ENCODE measurements at regions not wholly inside any gene's neighbourhood (a gene's known extent, or its start where the extent isn't known, plus 50 kb on each side); places are given as distances from the start of the nearest gene placed in this dataset.
"Not testable (repeated sequence)": the region's sequence is repeated elsewhere in the genome, so short reads cannot be mapped to it uniquely, and the experiment has no call there.

DNA sequence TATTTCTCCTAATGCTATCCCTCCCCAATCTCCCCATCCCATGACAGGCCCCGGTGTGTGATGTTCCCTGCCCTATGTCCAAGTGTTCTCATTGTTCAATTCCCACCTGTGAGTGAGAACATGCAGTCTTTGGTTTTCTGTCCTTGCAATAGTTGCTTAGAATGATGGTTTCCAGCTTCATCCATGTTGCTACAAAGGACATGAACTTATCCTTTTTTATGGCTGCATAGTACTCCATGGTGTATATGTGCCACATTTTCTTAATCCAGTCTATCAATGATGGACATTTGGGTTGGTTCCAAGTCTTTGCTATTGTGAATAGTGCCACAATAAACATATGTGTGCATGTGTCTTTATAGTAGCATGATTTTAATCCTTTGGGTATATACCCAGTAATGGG lies 51.3 kb upstream of the RIOK2 start:
- DNase-seq, result not testable (repeated sequence)

DNA sequence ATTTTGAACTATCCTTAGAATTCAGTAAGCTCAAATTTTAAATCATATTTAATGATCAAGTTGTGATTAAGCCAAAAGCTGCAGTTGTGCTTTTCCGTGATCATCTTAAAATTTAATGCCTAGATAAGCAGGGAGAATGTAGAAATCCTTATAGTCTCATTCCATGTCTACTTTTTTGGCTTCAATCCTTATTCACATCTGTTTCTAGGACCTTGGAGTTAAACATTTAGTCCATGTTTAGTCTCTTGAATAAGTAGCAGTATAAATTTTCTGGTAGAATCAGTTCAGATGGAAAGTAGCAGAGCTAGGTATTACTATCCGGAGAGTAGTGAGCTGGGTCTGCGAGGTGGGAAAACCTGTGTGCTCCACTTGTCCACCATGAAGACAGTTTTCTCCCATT lies 59.3 kb upstream of the RIOK2 start:
- no peak for DNase-seq

DNA sequence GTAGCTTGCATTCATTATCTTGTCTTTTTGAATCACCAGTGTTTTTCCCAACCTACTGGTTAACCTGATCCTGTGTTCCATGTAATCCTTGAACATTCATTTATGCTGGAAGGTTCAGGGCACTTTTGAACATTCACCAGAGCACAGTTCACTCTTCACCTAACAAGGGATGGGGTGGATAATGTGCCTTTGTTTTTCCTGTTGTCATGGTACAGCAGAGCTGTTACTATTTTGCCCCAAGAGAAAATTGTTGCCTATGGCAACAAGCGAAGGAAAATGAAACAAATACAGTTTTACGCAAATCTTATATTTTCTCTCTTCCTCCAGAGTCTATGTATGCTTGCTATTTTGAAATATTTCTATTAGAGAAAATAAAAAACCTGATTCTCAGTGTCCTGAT lies 60.3 kb upstream of the RIOK2 start:
- DNase-seq, result no peak

DNA sequence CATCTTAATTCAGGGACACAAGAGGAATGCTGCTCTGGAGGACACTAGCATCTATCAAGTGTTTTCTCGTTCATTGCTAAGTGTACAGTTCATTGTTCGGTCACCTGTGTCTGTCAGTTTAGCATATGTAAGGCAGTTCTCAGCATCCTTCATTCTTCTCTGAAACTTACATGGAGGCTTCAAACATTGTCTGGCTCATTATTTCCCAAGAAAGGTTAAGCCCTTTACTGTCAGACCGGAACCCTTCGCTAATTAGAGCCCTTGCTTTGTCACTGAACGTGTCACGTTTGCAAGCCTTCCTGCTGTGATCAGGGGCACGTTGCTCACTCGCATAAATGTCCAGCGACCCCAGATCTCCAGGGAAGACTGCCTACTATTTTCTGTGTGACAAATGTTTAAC lies 62.3 kb upstream of the RIOK2 start:
- DNase-seq, result no peak

DNA sequence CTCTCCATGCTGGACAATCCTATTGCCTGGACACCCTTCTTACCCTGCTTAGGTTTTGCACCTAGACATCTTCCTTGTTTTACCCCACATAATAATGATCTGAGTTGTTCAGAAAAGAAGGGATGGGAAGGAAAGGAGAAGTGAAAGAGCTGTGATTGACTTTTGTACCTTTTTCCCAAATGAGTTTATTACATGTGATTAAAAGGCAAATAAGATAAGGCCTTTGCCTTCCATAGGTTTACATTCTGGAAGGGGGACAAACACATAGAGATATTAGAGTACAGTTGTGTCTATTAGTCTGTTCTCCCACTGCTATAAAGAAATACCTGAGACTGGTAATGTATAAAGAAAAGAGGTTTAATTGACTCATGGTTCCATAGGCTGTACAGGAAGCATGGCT lies 67.1 kb upstream of the RIOK2 start:
- DNase-seq, result no peak

DNA sequence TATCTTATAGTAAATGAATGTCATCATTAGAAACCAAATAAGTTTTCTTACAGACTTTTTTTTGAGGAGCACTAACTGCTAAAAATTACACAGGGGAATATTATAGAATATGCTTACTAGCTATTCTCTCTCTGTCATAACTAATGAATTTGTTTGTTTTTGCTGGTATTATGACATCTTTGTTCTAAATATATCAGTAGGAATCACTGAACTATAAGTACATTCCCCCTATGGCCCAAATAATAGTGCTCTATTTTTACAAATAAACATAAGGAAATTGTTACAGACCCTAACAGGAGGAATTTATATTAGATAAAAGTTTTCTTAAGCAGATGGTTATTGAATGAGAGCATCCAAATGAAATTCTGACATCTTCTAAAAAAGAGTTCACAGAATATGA lies 83.0 kb upstream of the RIOK2 start:
- DNase-seq, result no peak

DNA sequence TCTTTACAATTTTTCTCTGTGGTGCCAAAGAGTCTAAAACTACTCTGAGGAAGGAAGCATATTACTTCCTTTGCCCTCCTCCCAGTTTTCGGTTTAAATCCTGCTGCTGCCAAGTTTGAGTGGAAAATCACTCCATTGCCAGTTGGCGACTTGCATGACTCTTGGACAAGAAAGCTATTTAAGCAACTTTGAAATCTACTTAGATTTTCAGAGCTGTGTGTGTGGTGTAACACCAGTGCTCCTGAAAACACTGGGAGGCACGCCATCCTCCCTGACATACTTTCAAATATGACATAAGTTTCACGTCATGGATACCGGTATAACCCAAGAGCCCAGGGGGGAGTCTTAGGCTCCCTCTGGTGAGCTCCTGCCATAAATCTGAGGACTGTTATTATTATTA lies 83.5 kb upstream of the RIOK2 start:
- DNase-seq, result no peak

DNA sequence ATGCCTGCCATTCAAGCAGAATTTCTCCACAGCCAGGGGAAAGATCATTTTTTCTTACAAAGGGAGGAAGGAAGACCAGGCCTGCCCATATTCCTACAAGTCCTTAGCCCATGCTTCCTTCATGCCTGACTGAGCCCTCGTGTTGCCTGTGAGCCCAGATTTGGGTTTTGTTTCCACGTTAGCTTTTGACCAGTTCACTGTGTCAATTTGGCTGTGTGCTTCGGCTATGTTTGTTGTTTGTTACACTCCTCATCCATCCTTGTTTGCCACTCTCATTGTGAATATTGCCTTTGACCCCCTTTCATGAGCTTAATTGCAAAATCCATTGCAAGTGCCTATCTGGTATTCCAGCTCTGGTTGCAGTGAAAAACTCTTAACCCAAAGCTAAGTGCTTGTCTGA lies 84.7 kb upstream of the RIOK2 start:
- no peak for DNase-seq

DNA sequence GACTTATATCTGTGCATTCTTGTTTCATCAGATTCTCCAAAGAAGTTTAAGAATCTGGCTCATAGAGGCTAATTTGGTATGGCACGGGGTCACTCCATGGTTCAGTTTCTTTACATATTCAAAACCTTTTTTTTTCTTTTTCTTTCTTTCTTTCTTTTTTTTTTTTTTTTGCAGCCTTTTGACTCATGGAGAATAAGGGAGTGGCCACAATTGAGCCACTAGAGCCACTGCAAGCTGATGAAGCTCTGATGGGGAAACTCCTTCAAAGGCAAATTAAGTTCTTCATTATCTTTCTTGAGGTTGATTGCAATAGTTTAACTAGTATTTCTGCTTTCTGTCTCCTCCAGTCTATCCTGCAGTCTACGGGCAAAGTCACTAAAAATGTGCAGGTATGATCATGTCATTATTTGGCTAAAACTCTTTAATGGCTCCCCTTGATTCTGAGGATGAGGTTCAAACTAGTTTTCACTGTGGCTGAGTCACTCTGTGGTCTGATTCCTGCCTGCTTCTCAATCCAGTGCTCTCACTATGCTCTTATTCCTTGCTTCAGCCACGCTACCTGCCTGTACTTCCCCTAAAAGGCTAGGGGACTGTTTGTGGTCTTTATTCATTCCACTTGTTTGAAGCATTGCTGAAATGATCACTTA lies 93.5 kb upstream of the RIOK2 start:
- DNase-seq, result no peak

DNA sequence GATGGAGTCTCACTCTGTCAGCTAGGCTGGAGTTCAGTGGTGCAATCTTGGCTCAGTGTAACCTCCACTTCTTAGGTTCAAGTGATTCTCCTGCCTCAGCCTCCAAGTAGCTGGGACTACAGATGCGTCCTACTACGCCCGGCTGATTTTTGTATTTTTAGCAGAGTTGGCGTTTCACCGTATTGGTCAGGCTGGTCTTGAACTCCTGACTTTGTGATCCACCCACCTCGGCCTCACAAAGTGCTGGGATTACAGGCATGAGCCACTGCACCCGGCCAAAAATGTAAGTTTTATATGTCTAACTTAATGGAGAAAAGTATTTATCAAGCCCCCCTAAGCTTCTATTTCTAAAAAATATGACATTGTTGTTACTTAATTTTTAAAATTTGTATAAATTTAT lies 98.2 kb upstream of the RIOK2 start:
- no peak for DNase-seq

DNA sequence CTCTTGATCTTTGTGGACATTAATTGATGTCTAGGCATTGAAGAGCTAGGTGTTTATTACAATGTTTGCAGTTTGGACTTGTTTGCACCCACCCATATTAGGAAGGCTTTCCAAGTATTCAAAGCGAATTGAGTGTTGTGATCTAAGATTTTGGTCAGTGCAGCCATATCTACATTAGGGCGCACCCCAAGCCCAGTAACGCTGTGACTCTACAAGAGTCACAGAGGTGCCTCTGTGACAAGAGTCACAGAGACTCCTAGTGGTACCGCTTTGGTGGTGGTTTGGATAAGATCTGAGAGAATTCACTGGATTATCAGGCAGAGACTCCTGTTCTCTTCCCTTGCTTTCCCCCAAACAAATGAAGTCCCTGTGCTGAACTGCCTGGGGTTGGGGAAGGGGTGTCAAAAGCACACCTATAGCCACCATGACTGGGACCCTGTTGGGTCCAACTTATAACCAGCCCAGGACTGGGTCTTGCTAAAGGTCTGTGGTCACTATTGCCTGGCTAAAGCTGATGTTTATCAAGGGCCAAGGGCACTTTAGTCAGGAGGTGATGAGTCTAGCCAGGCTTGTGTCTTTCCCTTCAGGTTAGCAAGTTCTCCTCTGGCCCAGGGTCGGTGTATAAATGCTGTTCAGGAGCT lies 114.1 kb upstream of the RIOK2 start:
- DNase-seq, result peak; percentile 34

DNA sequence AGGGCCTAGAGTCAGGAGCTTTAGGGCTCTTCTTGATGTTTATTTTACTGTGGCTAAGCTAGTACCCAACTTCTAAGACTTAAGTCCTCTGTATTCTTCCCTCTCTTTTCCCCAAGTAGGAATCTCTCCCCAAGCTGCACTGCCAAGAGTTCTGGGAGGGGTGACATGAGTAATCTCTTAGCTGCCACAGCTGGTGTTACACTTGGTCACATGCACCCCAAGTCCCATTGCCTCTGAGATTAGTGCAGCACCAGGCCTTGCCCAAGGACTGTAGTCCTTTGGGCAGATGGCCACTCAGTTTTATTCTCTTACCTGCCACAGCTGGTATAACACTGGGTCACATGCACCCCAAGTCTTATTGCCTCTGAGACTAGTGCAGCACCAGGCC lies 114.7 kb upstream of the RIOK2 start:
- peak; percentile 0 for DNase-seq

DNA sequence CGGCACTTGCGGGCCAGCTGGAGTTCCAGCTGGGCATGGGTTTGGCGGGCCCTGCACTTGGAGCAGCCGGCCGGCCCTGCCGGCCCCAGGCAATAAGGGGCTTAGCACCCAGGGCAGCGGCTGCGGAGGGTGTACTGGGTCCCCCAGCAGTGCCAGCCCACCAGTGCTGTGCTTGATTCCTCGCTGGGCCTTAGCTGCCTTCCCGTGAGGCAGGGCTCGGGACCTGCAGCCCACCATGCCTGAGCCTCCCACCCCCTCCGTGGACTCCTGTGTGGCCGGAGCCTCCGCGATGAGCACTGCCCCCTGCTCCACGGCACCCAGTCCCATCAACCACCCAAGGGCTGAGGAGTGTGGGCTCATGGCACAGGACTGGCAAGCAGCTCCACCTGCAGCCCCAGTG lies 118.1 kb upstream of the RIOK2 start:
- not testable (repeated sequence) for DNase-seq

DNA sequence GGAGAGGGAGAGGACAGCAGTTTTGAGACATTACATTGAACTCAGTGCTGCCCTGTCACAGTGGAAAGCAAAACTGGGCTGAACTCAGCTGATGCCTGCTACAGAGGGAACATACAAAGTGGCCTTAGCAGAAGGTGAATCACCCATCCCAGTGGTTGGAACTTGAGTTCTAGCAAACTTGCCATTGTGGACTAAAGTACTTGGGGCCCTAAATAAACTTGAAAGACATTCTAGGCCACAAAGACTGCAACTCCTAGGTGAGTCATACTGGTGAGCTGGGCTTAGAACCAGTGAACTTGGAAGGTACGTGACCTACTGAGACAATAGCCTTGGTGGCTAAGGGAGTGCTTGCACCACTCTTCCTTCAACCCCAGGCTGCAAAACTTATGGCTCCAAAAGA lies 155.7 kb upstream of the RIOK2 start:
- DNase-seq, result no peak

DNA sequence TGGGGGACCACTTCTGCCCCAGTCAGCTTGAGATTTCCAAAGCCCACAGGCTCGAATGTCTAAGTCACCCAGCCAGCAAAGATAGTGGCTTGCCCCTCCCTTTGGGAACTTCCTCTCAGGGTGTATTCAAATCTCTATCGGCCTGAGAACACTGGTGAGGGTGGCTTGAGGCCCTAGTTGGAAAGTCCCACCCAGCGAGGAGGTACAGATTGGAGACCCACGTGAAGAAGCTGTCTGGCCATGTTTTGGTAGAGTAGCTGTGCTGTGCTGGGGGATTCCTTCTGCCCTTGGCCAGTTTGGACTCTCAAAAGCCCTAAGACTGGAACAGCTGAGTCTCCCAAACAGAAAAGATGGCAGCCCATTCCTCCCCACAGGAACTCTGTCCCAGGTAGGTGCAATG lies 172.7 kb upstream of the RIOK2 start:
- no peak for DNase-seq

DNA sequence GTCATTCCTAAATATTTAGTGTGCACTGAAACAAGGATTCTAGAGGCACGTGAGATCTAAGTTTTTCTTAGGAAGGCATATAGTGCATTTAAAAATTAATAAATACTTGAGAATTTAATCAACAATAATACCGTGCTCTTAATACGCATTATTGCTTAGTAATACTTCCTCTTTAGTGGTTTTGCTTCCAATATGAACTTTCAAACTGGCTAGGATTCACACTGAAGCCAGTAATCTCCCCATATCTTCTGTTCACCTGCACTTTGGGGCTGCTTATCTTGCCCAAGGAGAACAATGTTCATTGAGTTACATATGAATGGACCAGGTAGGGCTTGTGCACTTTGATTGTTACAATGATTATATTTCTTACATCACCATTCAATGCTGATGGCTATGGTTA lies 180.5 kb upstream of the RIOK2 start:
- no peak for DNase-seq

DNA sequence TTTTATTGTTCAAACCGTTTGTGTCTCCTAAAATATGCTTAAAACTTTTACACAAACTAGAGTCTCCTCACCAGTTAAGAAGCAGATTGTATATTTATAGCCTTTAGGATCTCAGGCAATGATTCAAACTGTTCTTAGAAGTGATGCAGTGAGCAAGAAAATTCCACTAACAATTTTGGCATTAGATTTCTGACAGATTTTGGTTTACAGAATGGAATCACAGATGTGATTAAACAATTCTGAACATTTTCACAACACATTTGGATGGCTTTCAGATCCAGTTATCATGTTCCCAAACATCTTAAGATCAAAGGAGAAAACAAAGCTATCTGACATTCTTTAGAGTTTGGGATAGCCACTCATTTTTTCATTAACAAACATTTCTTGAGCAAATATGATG lies 181.7 kb upstream of the RIOK2 start:
- no peak for DNase-seq

DNA sequence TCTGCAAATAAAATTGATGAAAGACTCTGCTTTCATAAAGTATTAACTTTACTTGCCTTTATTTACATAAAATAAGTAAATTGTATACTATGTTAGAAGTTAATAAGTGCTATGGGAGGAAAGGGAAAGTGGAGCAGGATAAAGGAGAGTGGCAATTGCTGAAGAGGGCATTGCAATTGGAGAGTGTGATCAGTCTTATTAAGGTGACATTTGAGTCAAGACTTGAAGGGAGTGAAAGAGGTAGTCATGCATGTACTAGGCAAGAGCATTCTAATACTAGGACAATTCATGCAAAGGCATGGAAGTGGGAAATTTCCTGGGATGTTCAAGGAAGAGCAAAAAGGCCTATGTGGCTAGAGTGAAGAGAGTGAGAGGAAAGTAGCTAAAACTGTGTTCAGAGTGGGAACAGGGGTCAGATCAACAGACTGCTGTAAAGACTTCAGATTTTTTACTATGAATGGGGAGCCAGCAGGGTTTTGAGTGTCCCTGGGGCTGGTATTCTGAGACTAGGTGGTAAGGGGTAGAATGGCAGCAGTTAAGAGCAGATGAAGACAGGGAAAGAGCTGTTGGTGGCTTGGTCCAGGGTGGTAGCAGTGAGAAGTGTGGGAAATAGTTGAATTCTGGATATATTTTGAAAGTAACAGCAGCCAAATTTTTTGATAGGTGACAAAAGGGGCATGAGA lies 182.3 kb upstream of the RIOK2 start:
- no peak for DNase-seq

DNA sequence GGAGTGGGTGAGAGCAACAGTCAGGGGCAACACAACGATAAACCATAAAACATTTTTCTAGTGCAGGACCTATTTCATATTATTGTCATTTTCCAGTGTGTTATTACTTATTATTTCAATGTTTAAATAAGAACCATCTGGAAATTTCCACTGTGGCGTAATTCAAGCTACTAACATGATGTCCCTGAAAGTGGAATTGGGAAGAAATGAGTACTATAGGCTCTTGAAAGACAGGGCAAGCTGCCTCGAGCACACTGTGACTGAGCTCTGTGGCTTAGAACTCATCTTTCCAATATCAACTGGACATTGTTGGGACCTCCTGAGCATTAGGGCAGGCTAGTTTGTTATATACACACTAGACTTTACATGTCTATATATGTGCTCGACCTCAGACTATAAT lies 182.9 kb upstream of the RIOK2 start:
- no peak for DNase-seq

DNA sequence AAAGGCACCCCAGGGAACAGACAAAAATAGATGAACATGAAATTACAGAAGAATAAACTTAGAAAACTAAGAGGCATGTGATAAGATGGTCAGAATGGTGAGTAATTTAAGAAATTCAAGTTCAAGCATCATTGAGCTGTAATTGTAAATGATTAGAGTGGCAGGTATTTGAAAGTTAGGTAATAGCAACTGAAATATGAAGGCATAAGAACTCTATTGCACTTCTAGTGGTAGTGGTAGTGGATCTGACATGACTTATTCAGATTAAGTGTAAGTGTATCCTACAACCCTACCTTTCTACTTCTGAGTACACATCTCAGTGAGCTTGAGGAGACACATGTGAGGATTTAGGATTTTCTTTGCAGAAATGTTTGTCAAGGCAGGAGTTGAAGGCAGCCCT lies 192.9 kb upstream of the RIOK2 start:
- no peak for DNase-seq

DNA sequence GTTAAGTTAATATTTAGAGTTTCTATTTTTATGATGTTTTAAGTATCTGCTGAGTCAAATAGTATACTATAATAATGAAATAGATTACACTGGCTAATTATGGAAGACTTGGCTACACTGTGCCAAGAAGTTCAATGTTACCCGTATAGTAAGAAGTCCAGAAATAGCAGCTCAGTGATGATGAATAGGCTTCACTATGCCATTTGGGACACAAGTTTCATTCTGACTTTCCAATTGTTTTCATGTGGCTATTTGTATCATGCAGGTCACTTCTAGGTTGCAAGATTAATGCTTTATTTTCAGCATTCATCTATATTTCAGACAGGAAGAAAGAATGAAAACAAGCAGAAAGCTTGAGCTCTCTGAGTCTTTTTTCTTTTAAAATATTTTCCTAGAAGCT lies 194.5 kb upstream of the RIOK2 start:
- no peak for DNase-seq

DNA sequence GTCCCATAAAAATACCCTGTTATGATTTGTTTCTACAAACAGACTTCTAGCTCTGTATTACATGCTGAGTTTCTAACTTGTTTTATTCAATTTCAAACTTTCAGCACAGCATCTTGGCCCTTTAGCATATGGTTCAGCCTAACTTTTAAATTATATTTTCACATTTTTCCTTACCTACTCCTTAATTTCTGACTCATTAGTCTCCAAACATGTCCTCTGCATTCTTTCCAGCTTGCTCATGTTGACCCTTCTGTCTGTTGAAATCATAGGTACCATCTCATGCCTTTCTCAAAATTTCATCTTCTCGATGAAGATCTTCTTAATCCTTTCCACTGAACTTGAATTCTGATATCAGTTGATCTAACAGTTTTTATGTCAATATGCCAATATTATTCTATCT lies 200.9 kb upstream of the RIOK2 start:
- DNase-seq, result peak; percentile 25

DNA sequence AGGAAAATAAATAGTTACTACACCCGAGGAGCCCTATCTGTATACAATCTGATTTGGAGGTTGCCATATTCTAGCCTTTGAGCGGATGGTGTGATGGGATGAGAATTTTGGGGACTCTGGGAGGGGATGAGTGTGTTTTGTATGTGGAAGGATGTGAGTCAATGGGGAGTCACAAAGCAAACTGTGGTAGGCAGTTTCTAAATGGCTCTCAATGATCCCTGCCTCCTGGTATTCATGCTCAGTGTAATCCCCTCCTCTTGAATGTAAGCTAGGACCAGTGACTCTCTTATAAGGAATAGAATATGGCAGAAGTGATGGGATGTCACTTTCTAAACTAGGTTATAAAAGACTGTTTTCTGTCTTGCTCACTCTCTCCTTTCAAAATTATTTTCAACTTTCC lies 205.7 kb upstream of the RIOK2 start:
- peak; percentile 2 for DNase-seq

DNA sequence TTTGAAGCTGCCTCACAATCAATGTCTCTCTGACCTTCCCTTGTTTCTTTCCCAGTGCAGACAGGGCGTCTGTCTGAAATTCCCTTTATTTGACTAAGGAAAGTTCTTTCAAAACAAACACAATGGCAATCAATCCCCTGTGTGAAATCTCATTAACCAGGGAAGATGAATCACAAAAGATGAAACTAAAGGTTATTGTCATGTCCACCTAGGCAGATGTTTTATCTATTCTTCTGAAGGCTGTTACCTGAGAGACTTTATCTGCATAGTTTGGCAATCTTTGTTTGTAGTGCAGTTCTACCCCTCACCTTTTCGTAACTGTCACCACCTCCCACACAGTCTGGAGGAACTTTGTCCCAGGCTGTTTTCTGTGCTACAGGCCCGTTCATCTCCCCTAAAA lies 217.5 kb upstream of the RIOK2 start:
- DNase-seq, result no peak

DNA sequence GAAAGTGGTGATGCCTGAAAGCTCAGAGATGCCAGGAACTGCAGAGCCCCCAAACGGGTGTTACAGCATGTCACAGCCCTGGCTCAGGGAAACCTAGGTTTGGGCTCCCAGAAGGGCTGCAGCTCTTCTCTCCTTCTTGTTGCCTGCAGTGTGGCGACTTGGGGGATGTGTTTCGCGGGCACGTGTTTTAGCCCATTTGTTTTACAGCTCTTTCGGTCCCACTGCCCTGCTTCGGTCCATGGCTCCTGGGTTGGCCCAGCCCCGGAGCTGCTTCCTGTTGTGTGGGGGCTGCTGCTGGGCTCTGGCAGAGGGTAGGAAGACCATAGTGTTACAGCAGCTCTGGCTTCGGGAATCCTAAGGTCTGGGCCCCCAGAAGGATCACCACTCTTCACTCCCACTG lies 222.9 kb upstream of the RIOK2 start:
- DNase-seq, result no peak

Data from fibroblast of skin of abdomen (primary cell).